Hematopoietic multipotent progenitor cell treated with erythropoietin and hydrocortisone succinate and interleukin-3 and kit ligand, for 17 days (in vitro differentiated cells): ENCODE measurements at regions not wholly inside any gene's neighbourhood (a gene's known extent, or its start where the extent isn't known, plus 50 kb on each side); places are given as distances from the start of the nearest gene placed in this dataset.
A peak's percentile ranks its signal among the peaks of the same experiment; 100 is the strongest.

Source experiments
- DNase-seq: peaks from one replicate; pipeline ENCODE4 v3.0.0-alpha.2; 2015; ENCODE audit warnings: low spot score

DNA sequence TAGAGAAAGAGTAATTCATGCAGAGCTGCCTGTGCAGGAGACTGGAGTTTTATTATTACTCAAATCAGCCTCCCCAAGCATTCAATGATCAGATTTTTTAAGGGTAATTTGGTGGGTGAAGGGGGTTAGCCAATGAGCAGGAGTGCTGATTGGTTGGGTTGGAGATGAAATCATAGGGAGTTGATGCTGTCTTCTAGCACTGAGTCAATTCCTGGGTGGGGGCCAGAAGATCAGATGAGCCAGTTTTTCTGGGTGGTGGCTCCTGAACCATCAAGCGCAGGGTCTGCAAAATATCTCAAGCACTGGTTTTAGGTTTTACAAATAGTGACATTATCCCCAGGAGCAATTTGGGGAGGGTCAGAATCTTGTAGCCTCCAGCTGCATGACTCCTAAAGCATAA is 312.8 kb upstream of the THSD7B start:
- no peak for DNase-seq

DNA sequence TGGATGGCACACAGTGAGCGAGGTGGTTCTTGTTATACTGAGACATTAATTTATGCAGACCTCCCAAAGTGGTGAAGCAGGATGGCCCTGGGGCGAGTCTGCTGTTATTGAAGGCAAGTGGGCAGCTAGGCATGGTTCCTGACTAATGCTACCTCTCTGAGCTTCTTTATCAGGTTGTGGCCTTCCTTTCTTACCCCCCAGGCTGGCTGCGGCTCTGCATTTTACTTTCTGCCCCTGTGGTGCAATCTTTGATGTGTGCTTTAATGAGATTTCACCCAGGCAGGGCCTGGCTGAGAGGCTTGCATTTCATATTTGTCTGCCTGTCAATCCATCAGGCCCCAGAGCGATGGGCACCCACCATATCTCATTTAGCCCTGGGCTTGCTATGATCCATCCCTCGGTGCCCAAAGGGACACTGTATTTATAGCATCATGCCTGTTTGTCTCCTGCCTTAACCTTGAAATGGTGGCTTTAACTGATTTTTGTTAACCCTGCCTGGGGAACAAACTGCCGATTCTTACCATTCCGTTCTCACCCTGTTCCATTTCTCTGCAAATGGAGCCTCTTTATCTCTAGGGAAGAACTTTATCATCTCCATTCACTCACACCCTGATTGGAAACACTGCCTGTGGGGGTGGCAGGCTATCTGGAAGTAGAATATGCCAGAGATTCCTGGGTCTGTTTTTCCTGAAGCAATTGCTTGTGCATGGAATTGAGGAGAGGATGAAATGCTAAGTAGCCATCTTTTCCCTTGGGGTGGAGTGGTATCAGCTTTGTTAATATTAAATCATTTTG is 316.2 kb upstream of the THSD7B start:
- DNase-seq: no peak

DNA sequence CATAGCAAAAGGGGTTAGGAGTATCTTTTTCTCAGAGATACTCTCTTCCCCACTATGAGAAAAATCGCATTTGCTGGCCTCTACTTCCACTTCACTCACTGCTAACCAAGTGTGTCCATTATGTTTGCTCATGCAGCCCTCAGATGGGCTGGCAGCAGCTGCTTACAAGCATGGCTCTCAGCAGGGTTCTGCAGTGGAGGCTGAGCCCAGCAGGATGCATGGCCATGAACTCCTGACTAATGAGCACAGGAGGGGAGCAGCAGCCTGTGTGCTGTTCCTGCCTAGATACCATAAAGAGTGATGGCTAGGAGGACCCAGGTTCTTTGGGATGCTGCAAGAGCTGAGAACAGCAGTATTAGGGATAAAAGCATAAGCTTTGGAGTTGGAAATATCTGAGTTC is 316.9 kb upstream of the THSD7B start:
- DNase-seq: no peak

DNA sequence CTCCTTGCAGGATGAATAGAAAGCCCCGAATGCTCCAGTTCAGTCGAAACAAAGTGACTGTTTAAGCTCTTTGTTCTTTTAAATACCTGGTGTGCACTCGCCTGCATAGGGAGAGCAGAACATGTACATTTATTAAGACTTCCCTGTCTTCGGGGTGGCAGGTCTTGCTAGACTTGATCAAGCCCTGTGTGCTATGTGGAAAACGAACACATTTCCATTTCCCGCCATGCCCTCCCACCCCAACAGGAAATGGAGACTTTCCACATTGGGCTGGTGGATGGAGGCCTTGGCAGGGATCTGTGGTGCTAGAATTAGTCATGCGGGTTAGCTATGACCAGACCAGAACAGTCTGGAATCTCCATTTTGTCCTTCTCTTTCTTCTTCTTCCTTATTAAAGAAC is 321.0 kb upstream of the THSD7B start:
- DNase-seq: no peak

DNA sequence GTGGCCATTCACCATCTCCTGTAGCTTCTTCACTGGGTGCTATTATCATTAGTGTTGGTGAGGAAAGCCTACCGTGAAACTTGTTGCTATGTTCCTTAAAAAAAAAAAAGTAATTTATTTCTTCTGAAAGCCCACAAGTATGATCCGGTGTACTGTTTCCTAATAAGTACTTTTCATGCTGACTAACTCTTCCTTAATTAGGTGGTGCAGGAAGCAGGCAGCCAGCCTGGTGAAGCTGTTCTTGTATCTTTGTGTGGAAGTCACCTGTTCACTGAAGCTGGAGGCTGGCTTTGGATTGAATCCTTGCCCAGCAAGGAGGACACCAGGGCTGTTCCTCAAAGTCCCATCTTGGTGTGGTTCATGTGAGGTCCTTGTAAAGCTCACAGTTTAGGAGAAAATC is 321.7 kb upstream of the THSD7B start:
- DNase-seq: no peak

DNA sequence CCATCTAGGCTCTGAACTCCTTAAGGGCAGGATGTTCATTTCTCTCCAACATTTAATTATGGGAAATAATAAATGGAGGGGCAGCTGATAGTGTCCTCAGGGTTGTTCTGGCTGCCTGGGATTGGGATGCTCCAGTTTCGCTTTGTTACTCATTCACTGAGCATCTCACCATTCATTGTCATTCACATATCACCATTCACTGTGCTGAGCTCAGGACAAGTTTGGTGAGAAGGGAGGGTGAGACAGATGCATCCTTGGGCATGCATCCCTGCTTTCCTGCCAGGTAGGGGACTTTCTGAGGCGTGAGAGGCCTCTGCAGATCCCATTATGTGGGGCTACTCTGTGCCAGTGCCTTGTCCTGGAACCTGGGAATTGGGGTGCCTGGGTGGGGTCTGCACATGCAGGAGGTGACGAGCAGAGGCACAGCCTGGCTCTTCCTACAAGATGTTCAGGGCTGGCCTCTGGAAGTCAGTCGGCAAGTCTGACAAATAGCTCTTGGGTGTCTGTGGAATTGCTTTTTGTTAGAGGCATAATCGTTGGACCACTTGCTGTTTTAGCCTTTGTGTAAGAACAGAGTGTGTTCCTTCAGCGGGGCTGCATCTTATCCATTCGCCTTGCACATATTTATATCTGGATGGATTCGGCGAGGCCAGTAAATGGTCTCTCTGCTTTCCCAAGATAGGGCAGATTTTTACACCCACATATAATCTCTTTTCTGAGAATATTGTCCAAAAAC is 323.2 kb upstream of the THSD7B start:
- DNase-seq: no peak

DNA sequence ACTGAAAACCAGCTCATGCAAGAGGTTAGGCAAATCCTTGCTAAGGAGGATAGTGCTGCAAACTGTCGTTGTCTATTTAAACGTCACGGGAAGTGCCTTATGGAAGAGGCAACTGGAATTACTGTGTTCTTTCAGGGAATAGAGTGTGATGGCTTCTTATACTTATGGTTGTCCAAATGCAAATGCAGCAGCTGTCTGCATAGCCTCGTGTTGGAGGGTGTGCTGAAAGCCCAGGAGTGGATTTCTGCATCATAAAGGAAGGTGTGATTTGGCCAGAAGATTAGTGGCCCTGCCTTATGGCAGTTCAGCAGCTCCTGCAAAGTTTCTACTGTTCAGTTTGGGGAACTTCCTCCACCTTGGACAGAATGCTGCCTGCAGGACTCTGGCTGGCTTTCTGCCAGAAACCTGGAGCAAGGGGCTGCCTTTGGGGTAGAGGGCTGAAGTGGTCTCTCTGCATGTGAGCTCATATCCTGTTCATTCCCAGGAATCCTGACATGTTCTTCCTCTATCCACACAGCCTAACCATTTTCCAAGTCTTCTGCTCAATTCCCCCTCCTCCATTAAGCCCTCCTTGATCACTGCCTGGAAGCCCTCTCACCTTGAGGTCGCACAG is 321.2 kb upstream of the CXCR4 start:
- no peak for DNase-seq

DNA sequence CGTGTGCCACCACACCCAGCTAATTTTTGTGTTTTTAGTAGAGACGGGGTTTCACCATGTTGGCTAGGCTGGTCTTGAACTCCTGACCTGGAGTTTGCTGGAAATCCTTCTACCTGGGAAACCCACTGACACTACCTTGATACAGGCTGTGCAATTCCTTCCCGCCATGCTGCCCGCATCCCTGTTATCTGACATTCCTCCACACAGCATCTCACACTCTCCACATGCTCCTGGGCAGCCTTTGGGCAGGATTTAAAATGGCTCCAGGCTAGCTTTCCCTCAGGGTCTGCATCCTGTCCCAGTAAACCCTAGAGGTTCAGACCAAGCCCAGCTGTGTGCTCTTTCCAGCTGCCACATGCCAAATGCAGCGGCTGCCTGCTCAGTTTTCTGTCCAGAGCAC is 319.5 kb upstream of the CXCR4 start:
- no peak for DNase-seq

DNA sequence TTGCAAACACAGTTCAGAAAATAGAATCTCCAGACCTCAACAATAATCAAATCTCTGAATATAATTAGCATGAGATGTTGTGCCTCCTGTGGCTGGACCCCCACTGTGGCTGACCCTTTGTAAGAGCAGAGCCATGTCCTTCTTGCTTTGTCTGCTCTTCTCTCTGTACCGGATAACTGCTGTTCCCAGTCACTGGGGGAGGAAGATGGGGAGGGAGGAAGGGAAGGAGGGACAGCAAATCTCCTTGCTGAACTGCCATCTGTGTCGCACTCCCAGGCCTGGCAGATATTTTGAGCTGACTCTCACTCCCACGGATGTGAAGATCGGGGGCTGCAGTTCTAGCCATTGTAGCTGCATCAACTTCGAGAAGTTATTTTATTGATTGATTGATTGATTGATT is 319.0 kb upstream of the CXCR4 start:
- no peak for DNase-seq

DNA sequence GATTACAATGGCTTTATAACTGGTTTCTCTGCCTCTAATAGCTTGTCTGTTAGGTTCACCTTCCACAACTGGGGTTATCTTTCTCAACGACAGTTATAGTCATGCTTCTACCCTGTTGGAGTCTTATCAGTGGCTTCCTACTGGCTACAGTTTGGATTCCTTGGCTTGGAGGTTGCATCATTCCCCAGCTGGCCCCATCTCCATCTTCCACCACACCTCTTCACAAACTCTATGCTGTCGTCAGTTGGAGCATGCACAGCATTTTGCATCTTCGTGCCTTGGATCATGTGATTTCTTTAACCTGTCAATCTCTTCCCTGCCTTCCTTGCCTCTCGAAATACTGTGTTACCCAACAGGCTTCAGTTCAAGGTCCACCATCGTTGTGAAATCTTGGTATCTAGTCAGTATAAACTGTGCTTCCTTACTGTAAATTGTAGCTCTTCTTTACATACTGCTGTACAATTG is 316.3 kb upstream of the CXCR4 start:
- no peak for DNase-seq

DNA sequence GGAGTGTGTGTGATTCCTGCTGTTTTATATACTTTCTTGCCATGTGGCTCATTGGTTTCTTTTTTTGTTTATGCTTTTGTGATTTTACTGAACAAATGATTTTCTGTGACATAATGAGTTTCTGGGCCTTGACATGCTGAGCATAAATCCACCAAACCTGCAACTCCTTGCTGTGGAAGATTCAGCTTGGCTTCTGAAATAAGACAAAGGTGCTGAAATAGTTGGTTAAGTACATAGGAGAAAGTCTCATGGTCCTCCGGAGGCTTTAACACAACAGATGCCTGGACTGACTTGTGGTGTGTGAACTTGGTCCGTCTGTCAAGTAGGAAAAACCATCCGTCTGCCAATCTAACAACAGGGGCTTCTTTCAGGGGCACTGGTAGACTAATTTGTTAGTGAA is 315.3 kb upstream of the CXCR4 start:
- DNase-seq: no peak

DNA sequence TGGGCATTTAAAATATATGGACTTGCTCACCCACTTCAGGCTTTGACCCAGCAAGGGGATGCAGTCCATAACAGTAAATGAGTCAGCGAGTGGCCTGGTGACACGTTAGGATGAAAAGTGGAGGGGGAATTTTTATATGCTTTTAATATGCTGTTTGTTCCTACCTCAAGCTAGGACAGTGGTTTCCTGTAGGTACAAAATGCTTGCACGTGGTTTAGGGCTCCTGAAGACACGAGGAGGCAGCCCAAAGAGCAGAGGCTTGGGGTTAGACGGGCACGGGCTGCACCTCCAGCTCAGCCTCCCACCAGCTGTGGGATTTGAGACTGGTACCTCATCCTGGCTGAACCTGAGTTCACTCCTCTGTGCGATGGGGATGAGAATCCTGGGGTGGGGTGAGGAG is 306.2 kb upstream of the CXCR4 start:
- no peak for DNase-seq

DNA sequence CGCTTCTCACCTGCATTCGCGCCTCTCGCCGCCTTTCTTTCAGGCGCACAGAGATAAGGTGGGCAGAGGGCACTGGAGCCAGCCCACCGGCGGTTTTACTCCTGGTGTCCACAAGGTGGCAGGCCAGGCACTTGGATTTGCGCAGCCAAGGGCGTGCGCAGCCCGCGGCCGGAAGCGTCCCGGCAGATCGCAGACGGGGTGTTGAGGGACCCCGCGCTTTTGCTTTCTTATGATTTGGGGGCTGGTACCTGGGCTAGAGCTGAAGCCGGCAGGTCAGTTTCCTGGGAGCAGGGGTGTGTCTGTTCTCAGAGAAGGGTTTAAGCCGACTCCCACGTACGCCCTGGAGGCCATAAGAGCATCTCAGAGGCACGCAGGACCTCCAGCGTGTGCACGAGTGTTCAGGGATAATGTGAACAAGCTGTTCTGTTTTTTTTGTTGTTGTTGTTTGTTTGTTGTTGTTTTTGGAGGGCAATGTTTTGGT is 305.6 kb upstream of the CXCR4 start:
- DNase-seq: peak; percentile 30

DNA sequence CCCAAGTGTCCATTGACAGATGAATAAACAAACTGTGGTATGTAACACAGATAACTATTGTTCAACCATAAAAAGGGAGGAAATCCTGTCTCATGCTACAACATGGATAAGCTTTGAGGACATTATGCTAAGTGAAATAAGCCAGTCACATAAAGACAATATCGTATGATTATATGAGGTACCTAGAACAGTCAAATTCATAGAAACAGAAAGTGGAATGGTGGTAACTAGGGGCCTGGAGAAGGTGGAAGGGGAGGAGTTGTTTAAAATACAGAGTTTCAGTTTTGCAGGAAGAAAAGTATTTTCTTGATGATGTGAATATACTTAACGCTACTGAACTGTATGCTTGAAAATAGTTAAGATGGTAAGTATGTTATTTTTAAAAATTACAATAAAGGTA is 304.6 kb upstream of the CXCR4 start:
- no peak for DNase-seq

DNA sequence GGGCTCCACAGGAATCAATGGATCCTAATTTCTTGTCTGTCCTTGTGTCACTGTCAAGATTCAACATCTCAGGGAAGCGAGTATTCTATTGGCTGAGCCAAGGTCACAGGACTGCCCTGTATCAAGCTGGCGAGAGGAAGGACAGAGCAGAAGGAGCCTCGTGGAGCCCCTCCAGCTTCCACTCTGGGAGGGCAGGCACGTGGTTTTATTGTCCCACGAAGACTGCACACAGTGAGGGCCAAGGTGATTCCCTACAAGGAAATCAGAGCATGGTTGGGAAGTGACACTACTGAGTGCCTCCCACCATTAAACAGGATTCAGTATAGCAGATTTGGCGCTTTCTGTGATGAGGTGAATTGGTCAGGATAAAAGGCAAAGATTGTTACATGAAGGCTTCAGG is 302.4 kb upstream of the CXCR4 start:
- DNase-seq: no peak

DNA sequence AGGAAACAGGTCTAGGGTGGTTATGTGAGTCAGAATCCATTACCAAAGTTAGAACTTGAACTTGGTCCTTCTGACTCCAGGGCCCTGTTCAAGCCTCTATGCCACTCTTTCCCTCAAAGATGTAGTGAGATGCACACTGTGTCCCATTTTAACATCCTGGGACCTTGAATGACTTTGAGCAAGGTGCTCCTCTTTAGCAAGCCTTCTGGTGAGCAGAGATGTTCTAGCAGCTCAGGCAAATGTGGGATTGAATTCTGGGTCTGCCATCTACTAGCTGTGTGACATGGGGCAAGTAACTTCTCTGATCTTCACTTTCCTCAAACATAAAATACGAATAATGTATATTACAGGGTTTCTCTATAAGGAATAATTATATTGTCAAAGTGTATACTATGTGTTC is 294.0 kb upstream of the CXCR4 start:
- DNase-seq: no peak

DNA sequence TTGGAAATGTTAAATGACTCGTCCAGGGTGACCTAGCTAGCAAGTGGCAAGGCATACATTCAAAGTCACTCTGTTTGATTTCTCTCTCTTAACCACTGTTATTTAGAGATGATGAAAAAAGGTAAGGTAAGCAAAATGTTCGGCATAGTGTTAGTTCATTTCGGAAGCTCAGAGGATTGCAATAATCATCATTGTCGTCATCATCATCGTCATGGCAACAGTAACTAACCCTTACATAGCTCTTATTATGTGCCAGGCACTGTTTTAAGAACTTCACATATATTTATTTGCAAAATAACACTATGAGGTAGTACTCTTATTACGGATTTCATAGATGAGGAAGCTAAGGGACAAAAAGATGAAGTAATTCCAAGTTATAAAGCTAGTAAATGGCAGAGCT is 292.7 kb upstream of the CXCR4 start:
- no peak for DNase-seq

DNA sequence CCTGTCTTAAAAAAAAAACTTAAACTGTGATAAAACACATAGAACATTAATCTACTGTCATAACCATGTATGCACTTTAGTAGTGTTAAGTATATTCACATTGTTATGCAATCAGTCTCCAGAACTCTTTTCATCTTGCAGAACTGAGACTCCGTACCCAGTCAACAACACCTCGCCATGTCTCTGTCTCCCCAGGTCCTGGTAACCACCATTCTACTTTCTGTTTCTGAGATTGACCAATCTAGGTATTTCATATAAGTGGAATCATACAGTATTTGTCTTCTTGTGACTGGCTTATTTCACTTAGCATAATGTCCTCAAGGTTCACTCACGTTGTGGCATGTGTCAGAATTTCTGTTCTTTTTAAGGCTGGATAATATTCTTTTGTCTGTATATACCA is 290.8 kb upstream of the CXCR4 start:
- DNase-seq: no peak

DNA sequence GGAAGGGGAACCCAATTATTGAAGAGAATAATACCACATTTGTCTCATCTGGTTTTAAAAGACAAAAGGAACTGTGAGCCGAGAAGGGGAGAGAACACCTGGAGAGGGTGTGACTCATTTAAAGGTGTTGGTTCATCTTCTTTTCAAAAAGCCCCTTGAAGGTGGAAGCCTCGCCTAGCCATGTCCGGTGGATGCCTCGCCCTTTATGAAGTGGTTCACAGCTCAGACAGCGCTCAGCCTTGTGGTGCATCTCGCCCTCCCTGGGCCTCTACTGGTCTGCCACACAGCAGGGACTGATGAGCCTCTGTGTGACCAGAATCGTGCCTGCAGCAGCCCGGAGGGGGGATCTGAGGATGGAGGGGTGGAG is 290.0 kb upstream of the CXCR4 start:
- DNase-seq: no peak

DNA sequence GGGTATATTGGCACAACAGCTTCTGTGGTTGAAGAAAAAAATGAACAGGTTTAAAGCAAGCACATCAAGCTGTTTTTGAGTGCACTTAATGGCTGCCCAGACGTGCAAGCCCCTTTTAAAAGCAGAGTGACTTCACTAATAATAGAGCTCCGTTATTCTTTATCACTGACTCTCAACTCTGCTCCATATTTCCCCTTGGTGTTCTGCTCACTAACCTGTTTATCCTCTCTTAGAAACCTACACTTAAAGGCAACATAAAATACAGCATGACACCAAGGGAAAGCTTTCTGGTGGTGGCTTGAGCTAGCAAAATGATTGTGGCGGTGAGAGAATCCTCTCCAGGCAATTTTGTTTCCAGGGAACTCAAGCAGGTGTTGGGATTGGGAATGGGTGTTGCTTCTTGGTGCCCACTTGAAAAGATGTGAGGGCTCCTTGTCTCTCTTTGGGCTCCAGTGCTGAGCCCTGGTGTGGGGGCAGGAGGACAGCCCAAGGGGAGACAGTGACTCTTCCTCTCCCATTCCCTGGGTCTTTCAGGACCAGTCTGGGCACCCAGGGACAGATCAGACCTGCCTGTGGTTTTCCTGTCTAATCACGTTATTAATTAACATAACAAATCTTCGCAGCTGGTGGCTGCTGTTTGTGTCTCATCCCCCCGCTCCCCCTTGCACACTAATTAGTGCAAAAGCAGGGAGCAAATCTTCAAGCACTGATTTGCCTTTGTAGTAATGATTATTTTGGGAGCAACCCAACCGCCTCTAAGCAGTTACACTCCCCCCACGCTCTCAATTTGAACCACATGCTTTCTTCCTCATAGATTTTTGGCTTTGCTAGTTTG is 289.4 kb upstream of the CXCR4 start:
- no peak for DNase-seq

DNA sequence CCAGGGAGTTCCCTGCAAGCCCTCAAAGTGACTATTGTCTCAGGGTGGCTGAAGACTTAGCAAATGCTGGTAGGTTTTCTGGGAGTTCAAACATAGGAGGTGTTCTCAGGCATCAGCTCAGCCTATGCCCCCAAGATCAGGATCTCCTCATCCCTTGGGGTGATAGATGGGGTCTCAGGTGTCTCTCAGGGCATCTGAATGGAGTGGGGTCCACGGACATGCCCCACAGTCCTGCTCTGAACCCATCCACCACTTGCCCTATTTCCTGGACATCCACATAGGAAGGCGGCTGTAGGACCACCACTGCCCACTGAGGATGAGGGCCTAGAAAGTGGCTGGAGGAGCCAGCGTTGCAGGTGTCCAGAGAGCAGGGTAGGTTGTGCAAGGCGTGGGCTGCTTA is 287.0 kb upstream of the CXCR4 start:
- DNase-seq: no peak

DNA sequence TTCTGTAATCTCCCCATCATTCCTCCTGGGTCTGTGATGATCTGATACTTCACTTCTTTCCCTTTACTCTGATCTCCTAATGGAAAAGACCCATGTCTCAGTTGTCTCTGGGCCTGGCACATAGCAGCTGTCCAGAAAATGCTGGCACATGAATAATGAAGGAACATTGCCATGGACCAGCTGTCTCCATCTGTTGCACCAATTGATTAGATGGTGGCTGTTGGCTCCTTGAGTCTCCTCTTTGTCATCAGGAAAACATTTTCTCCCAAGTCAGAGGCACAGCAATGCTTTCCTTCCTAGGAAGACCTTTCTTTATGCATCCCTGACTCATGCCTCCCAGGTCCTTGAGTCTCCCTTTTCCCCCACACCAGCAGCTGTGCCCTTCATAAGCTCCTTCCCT is 286.2 kb upstream of the CXCR4 start:
- no peak for DNase-seq
